ENCODE measurements at regions not wholly inside any gene's neighbourhood (a gene's known extent, or its start where the extent isn't known, plus 50 kb on each side); places are given as distances from the start of the nearest gene placed in this dataset.

DNA sequence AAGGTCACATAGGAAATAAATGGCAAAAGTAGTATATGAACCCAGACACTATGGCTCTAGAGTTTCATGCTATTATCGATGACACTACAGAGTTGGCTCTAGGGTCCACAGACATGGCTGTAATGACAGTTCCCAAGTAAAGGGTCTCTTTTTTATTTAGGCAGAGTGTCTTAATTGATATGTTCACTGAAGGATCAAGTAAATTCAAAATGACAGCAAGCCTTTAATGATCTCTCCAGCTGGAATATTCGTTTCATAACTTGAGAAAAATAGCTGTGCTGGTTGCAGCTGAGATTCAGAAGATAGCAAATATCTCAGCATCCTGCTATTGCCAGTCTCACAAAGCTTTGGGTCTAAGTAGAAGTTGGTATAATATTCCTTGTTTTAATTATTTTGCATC lies 333.6 kb upstream of the MAGI2 start:
- no peak overlapping the region for H2BK12ac ChIP-seq (ENCODE audit: low read length)
- H4K91ac ChIP-seq (ENCODE audit: low read depth, low read length), result no peak overlapping the region
- H2BK120ac ChIP-seq (ENCODE audit: insufficient read depth, low read length, poor library complexity), result no peak overlapping the region
- H3K14ac ChIP-seq (ENCODE audit: low read length), result no peak overlapping the region
- no peak for DNase-seq
- no peaks in the 10 kb centered on the region for H3K79me1 ChIP-seq (ENCODE audit: low read length)
- H3K9ac ChIP-seq (ENCODE audit: low read length), result no peak overlapping the region
- no peaks in the 10 kb centered on the region for H3K4me1 ChIP-seq (ENCODE audit: control insufficient read depth in 1 of 2, insufficient read depth in 2 of 2, low read length in 2 of 2)
- WGBS (ENCODE audit: extremely low coverage, insufficient coverage, insufficient read length), result no CpG with 5 or more reads among the region's 2 CpGs
- no peaks in the 10 kb centered on the region for H3K9me3 ChIP-seq (ENCODE audit: insufficient read depth, low read depth, low read length)
- no peaks in the 10 kb centered on the region for H3K79me2 ChIP-seq (ENCODE audit: control insufficient read depth, insufficient read depth, low read length, poor library complexity)
- H3K23ac ChIP-seq (ENCODE audit: low read length), result no peak overlapping the region
- no peak overlapping the region for H2BK5ac ChIP-seq (ENCODE audit: low read depth, low read length, poor library complexity)
- no peak overlapping the region for H3K4me3 ChIP-seq (ENCODE audit: low read depth, low read length)
- H4K12ac ChIP-seq (ENCODE audit: low read depth, low read length), result no peak overlapping the region
- H2AK5ac ChIP-seq (ENCODE audit: low read length), result no peak overlapping the region
- no peak overlapping the region for H2AFZ ChIP-seq (ENCODE audit: insufficient read depth, low read length, poor library complexity)
- no peaks in the 10 kb centered on the region for H3K27me3 ChIP-seq (ENCODE audit: insufficient read depth, low read length)
- no peaks in the 10 kb centered on the region for H3K36me3 ChIP-seq (ENCODE audit: control insufficient read depth in 1 of 2, insufficient read depth in 2 of 2, low read length in 2 of 2)
- no peak overlapping the region for H3K4ac ChIP-seq (ENCODE audit: low read depth, low read length)
- H4K8ac ChIP-seq (ENCODE audit: low read depth, low read length), result no peak overlapping the region
- no peak overlapping the region for H3K4me2 ChIP-seq (ENCODE audit: low read length)
- no peak overlapping the region for H3K27ac ChIP-seq (ENCODE audit: low read depth, low read length)
- H3K18ac ChIP-seq (ENCODE audit: low read length), result no peak overlapping the region

- no peak overlapping the region for H4K91ac ChIP-seq (ENCODE audit: low read depth, low read length)
- no peaks in the 10 kb centered on the region for H3K27me3 ChIP-seq (ENCODE audit: insufficient read depth, low read length)
- no peak overlapping the region for H2BK5ac ChIP-seq (ENCODE audit: low read depth, low read length, poor library complexity)
- no peaks in the 10 kb centered on the region for H3K9me3 ChIP-seq (ENCODE audit: insufficient read depth, low read depth, low read length)
- WGBS (ENCODE audit: extremely low coverage, insufficient coverage, insufficient read length), result no CpG with 5 or more reads among the region's 5 CpGs
- H3K79me1 ChIP-seq (ENCODE audit: low read length), result no peaks in the 10 kb centered on the region
- no peak for DNase-seq
- H2BK120ac ChIP-seq (ENCODE audit: insufficient read depth, low read length, poor library complexity), result no peak overlapping the region
- H3K79me2 ChIP-seq (ENCODE audit: control insufficient read depth, insufficient read depth, low read length, poor library complexity), result no peaks in the 10 kb centered on the region
- H3K18ac ChIP-seq (ENCODE audit: low read length), result no peak overlapping the region
- H4K12ac ChIP-seq (ENCODE audit: low read depth, low read length), result no peak overlapping the region
- H4K8ac ChIP-seq (ENCODE audit: low read depth, low read length), result no peak overlapping the region
- no peak overlapping the region for H3K27ac ChIP-seq (ENCODE audit: low read depth, low read length)
- no peak overlapping the region for H3K4me3 ChIP-seq (ENCODE audit: low read depth, low read length)
- H2BK12ac ChIP-seq (ENCODE audit: low read length), result no peak overlapping the region
- no peak overlapping the region for H3K9ac ChIP-seq (ENCODE audit: low read length)
- H3K4ac ChIP-seq (ENCODE audit: low read depth, low read length), result no peak overlapping the region
- no peak overlapping the region for H2AFZ ChIP-seq (ENCODE audit: insufficient read depth, low read length, poor library complexity)
- H3K4me2 ChIP-seq (ENCODE audit: low read length), result no peak overlapping the region
- no peaks in the 10 kb centered on the region for H3K36me3 ChIP-seq (ENCODE audit: control insufficient read depth in 1 of 2, insufficient read depth in 2 of 2, low read length in 2 of 2)
- H3K23ac ChIP-seq (ENCODE audit: low read length), result no peak overlapping the region
- no peak overlapping the region for H2AK5ac ChIP-seq (ENCODE audit: low read length)
- H3K4me1 ChIP-seq (ENCODE audit: control insufficient read depth in 1 of 2, insufficient read depth in 2 of 2, low read length in 2 of 2), result no peaks in the 10 kb centered on the region
- no peak overlapping the region for H3K14ac ChIP-seq (ENCODE audit: low read length)
These were observed 332.7 kb upstream of the MAGI2 start for GRCh38 chr7:79786187-79786586.

DNA sequence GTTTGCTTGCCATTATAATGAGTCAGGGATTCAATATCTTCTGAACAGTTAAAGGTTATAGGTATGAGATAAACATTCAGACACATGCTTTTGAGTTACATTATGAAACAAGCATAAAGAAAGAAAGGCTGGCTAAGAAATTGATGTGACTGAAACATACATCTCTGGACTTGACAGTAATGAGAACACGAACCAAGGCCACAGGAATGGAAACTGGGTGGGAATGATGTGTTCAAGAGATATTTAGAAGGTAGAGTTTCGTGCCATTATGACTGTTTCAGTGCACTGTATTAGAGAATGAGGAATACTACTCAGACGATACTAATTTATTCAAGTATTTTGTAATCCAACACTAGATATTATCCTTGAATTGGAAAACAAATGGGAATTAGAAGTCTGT lies 332.1 kb upstream of the MAGI2 start:
- Histone ChIP-seq H2BK120ac (ENCODE audit: insufficient read depth, low read length, poor library complexity) (no peak overlapping the region), H2BK12ac (ENCODE audit: low read length) (no peak overlapping the region), H4K12ac (ENCODE audit: low read depth, low read length) (no peak overlapping the region), H3K27ac (ENCODE audit: low read depth, low read length) (no peak overlapping the region), H4K8ac (ENCODE audit: low read depth, low read length) (no peak overlapping the region), H4K91ac (ENCODE audit: low read depth, low read length) (no peak overlapping the region), H2AK5ac (ENCODE audit: low read length) (no peak overlapping the region), H3K4me2 (ENCODE audit: low read length) (no peak overlapping the region), H3K18ac (ENCODE audit: low read length) (no peak overlapping the region), H2BK5ac (ENCODE audit: low read depth, low read length, poor library complexity) (no peak overlapping the region), H3K36me3 (ENCODE audit: control insufficient read depth in 1 of 2, insufficient read depth in 2 of 2, low read length in 2 of 2) (no peaks in the 10 kb centered on the region), H3K9ac (ENCODE audit: low read length) (no peak overlapping the region), H3K23ac (ENCODE audit: low read length) (no peak overlapping the region), H3K4me1 (ENCODE audit: control insufficient read depth in 1 of 2, insufficient read depth in 2 of 2, low read length in 2 of 2) (no peaks in the 10 kb centered on the region), H3K4ac (ENCODE audit: low read depth, low read length) (no peak overlapping the region), H2AFZ (ENCODE audit: insufficient read depth, low read length, poor library complexity) (no peak overlapping the region), H3K79me2 (ENCODE audit: control insufficient read depth, insufficient read depth, low read length, poor library complexity) (no peaks in the 10 kb centered on the region), H3K9me3 (ENCODE audit: insufficient read depth, low read depth, low read length) (no peaks in the 10 kb centered on the region), H3K14ac (ENCODE audit: low read length) (no peak overlapping the region), H3K79me1 (ENCODE audit: low read length) (no peaks in the 10 kb centered on the region), H3K27me3 (ENCODE audit: insufficient read depth, low read length) (no peaks in the 10 kb centered on the region), H3K4me3 (ENCODE audit: low read depth, low read length) (no peak overlapping the region)
- DNase-seq, result no peak
- no CpG with 5 or more reads among the region's 3 CpGs for WGBS (ENCODE audit: extremely low coverage, insufficient coverage, insufficient read length)

DNA sequence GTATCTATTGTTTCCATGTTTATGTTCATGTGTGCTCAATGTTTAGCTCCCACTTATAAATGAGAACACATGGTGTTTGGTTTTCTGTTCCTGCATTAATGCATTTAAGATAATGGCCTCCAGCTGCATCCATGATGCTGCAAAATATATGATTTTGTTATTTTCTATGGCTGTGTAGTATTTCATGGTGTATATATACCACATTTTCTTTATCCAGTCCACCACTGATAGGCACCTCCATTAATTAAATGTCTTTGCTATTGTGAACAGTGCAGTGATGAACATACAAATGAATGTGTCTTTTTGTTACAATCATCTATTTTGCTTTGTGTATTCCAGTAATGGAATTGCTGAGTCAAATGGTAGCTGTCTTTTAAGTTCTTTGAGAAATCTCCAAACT lies 329.4 kb upstream of the MAGI2 start:
- no peaks in the 10 kb centered on the region for H3K79me2 ChIP-seq (ENCODE audit: control insufficient read depth, insufficient read depth, low read length, poor library complexity)
- no peaks in the 10 kb centered on the region for H3K9me3 ChIP-seq (ENCODE audit: insufficient read depth, low read depth, low read length)
- H3K4me3 ChIP-seq (ENCODE audit: low read depth, low read length), result no peak overlapping the region
- no peaks in the 10 kb centered on the region for H3K27me3 ChIP-seq (ENCODE audit: insufficient read depth, low read length)
- no peak overlapping the region for H4K91ac ChIP-seq (ENCODE audit: low read depth, low read length)
- no peak overlapping the region for H2BK5ac ChIP-seq (ENCODE audit: low read depth, low read length, poor library complexity)
- no peaks in the 10 kb centered on the region for H3K79me1 ChIP-seq (ENCODE audit: low read length)
- H2BK12ac ChIP-seq (ENCODE audit: low read length), result no peak overlapping the region
- H3K27ac ChIP-seq (ENCODE audit: low read depth, low read length), result no peak overlapping the region
- no peak overlapping the region for H3K14ac ChIP-seq (ENCODE audit: low read length)
- H4K8ac ChIP-seq (ENCODE audit: low read depth, low read length), result no peak overlapping the region
- no peaks in the 10 kb centered on the region for H3K36me3 ChIP-seq (ENCODE audit: control insufficient read depth in 1 of 2, insufficient read depth in 2 of 2, low read length in 2 of 2)
- no peak overlapping the region for H3K4ac ChIP-seq (ENCODE audit: low read depth, low read length)
- no peak overlapping the region for H2BK120ac ChIP-seq (ENCODE audit: insufficient read depth, low read length, poor library complexity)
- no peak for DNase-seq
- H2AK5ac ChIP-seq (ENCODE audit: low read length), result no peak overlapping the region
- H3K4me2 ChIP-seq (ENCODE audit: low read length), result no peak overlapping the region
- no peaks in the 10 kb centered on the region for H3K4me1 ChIP-seq (ENCODE audit: control insufficient read depth in 1 of 2, insufficient read depth in 2 of 2, low read length in 2 of 2)
- no peak overlapping the region for H3K23ac ChIP-seq (ENCODE audit: low read length)
- H2AFZ ChIP-seq (ENCODE audit: insufficient read depth, low read length, poor library complexity), result no peak overlapping the region
- no peak overlapping the region for H3K9ac ChIP-seq (ENCODE audit: low read length)
- no peak overlapping the region for H3K18ac ChIP-seq (ENCODE audit: low read length)
- H4K12ac ChIP-seq (ENCODE audit: low read depth, low read length), result no peak overlapping the region

- H3K27ac ChIP-seq (ENCODE audit: low read depth, low read length), result no peak overlapping the region
- WGBS (ENCODE audit: extremely low coverage, insufficient coverage, insufficient read length), result no CpG with 5 or more reads among the region's 3 CpGs
- H3K9ac ChIP-seq (ENCODE audit: low read length), result no peak overlapping the region
- H4K12ac ChIP-seq (ENCODE audit: low read depth, low read length), result no peak overlapping the region
- H4K8ac ChIP-seq (ENCODE audit: low read depth, low read length), result no peak overlapping the region
- no peak overlapping the region for H3K4ac ChIP-seq (ENCODE audit: low read depth, low read length)
- no peaks in the 10 kb centered on the region for H3K79me1 ChIP-seq (ENCODE audit: low read length)
- no peak overlapping the region for H2BK5ac ChIP-seq (ENCODE audit: low read depth, low read length, poor library complexity)
- no peak overlapping the region for H3K14ac ChIP-seq (ENCODE audit: low read length)
- no peak overlapping the region for H3K18ac ChIP-seq (ENCODE audit: low read length)
- H3K36me3 ChIP-seq (ENCODE audit: control insufficient read depth in 1 of 2, insufficient read depth in 2 of 2, low read length in 2 of 2), result no peaks in the 10 kb centered on the region
- no peak overlapping the region for H3K4me3 ChIP-seq (ENCODE audit: low read depth, low read length)
- no peak overlapping the region for H3K4me2 ChIP-seq (ENCODE audit: low read length)
- no peaks in the 10 kb centered on the region for H3K27me3 ChIP-seq (ENCODE audit: insufficient read depth, low read length)
- H2BK12ac ChIP-seq (ENCODE audit: low read length), result no peak overlapping the region
- H2BK120ac ChIP-seq (ENCODE audit: insufficient read depth, low read length, poor library complexity), result no peak overlapping the region
- no peaks in the 10 kb centered on the region for H3K79me2 ChIP-seq (ENCODE audit: control insufficient read depth, insufficient read depth, low read length, poor library complexity)
- H3K9me3 ChIP-seq (ENCODE audit: insufficient read depth, low read depth, low read length), result no peaks in the 10 kb centered on the region
- no peak overlapping the region for H2AK5ac ChIP-seq (ENCODE audit: low read length)
- no peak for DNase-seq
- no peak overlapping the region for H4K91ac ChIP-seq (ENCODE audit: low read depth, low read length)
- H3K4me1 ChIP-seq (ENCODE audit: control insufficient read depth in 1 of 2, insufficient read depth in 2 of 2, low read length in 2 of 2), result no peaks in the 10 kb centered on the region
- H3K23ac ChIP-seq (ENCODE audit: low read length), result no peak overlapping the region
- H2AFZ ChIP-seq (ENCODE audit: insufficient read depth, low read length, poor library complexity), result no peak overlapping the region
These were observed 328.8 kb upstream of the MAGI2 start for GRCh38 chr7:79782256-79782655.

Measured in trophoblast cell (in vitro differentiated cells and primary cell).